Caco-2 (cell line): ENCODE measurements at regions not wholly inside any gene's neighbourhood (a gene's known extent, or its start where the extent isn't known, plus 50 kb on each side); places are given as distances from the start of the nearest gene placed in this dataset.

Source experiments
- BruUV-seq: library from RNA; stranded (reverse); fragments of 400-500 nt; replicated peaks from 2 replicates; lab custom pipeline; 2021; lab: Mats Ljungman, UMichigan
- CTCF ChIA-PET: fragments of 300-600 bp; sonication (Branson Sonifier 250); formaldehyde crosslinking; loops from one replicate; lab custom pipeline; 2022; ENCODE audit warnings: antibody characterized with exemption; lab: Charles Lee
- POLR2A ChIA-PET: fragments of 300-600 bp; sonication (Branson Sonifier 250); formaldehyde crosslinking; loops from one replicate; lab custom pipeline; 2022; ENCODE audit warnings: antibody characterized with exemption; lab: Charles Lee
- DNase-seq, 2 experiments: peaks; one replicate each; pipeline versions ENCODE4 v3.0.0 to v3.0.0-alpha.2; 2020 to 2022
- H3K27me3 ChIP-seq: replicated peaks from 2 replicates; pipeline ENCODE4 v1.6.0; 2011; ENCODE audit warnings: low read length; ENCODE audit not compliant: control insufficient read depth, insufficient read depth
- H3K36me3 ChIP-seq: 2 replicates; pipeline ENCODE4 v1.5.1; 2011; ENCODE audit warnings: low read length; ENCODE audit not compliant: control insufficient read depth, insufficient read depth
- H3K4me1 ChIP-seq: fragments of 250-450 bp; sonication (Bioruptor Pico); 2 replicates; pipeline ENCODE4 v1.5.1; 2020; ENCODE audit warnings: mild to moderate bottlenecking
- H3K4me3 ChIP-seq: 2 replicates; pipeline ENCODE4 v1.5.1; 2011; ENCODE audit warnings: low read depth, mild to moderate bottlenecking, control low read depth, low read length
- H3K9me3 ChIP-seq: fragments of 250-450 bp; sonication (Bioruptor Pico); 2 replicates; pipeline ENCODE4 v1.5.1; 2020; ENCODE audit warnings: mild to moderate bottlenecking, moderate library complexity
- H3K27ac Mint-ChIP-seq: one replicate; pipeline ENCODE4 v1.8.0; 2022; ENCODE audit warnings: mixed read lengths; ENCODE audit not compliant: unreplicated experiment
- H3K27me3 Mint-ChIP-seq: one replicate; pipeline ENCODE4 v1.8.0; 2022; ENCODE audit warnings: mixed read lengths; ENCODE audit not compliant: insufficient read depth, unreplicated experiment
- H3K36me3 Mint-ChIP-seq: one replicate; pipeline ENCODE4 v1.8.0; 2022; ENCODE audit warnings: mild to moderate bottlenecking, mixed read lengths; ENCODE audit not compliant: insufficient read depth, unreplicated experiment
- H3K4me1 Mint-ChIP-seq: one replicate; pipeline ENCODE4 v1.8.0; 2022; ENCODE audit warnings: low read depth, mixed read lengths; ENCODE audit not compliant: unreplicated experiment
- H3K4me3 Mint-ChIP-seq: one replicate; pipeline ENCODE4 v1.8.0; 2022; ENCODE audit warnings: mild to moderate bottlenecking, moderate library complexity, mixed read lengths; ENCODE audit not compliant: unreplicated experiment
- H3K9me3 Mint-ChIP-seq: one replicate; pipeline ENCODE4 v1.8.0; 2022; ENCODE audit warnings: mixed read lengths; ENCODE audit not compliant: unreplicated experiment
- CTCF ChIP-seq, 2 experiments: fragments of 200-600 bp in 1 of 2; IDR thresholded peaks; 1 replicate in 1 of 2; 2 replicates in 1 of 2; pipeline versions ENCODE4 v1.5.1 to v1.8.0; 2011 to 2022; ENCODE audit warnings: antibody characterized with exemption in 1 of 2, control low read depth in 1 of 2, inconsistent platforms in 1 of 2, low read depth in 1 of 2, low read length in 1 of 2, mild to moderate bottlenecking in 1 of 2, moderate library complexity in 1 of 2; ENCODE audit not compliant: insufficient read depth in 1 of 2, severe bottlenecking in 1 of 2, unreplicated experiment in 1 of 2
- intact Hi-C: fragments of 100-400 bp; cut with micrococcal nuclease; formaldehyde crosslinking; loops from one replicate; pipeline ENCODE4 v1.10.0; 2022; ENCODE audit not compliant: unreplicated experiment

DNA sequence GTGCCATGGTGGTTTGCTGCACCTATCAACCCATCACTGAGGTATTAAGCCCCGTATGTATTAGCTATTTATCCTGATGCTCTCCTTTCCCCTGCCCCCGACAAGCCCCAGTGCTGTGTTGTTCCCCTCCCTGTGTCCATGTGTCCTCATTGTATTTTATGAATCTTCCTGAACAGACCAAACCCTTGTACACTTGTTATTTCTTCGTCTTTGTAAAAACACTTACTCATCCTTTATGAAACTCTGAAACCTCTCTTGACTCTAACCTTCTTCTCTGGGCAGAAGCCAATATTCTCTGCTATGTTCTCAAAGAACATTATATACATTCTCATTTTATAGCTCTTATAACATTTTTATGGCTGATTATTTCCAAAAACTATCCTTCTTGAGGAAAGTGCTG is 746.9 kb downstream of the EFNB2 start:
- ChIA-PET CTCF (no interaction called here), POLR2A (no interaction called here)
- no TSS peak for BruUV-seq
- no peak overlapping the region for H3K27ac Mint-ChIP-seq
- DNase-seq = no peak
- Histone ChIP-seq H3K9me3 (no peaks in the 10 kb centered on the region), H3K4me3 (no peak overlapping the region), H3K36me3 (no peaks in the 10 kb centered on the region), H3K27me3 (no peaks in the 10 kb centered on the region), H3K4me1 (no peaks in the 10 kb centered on the region)
- no peaks in the 10 kb centered on the region for H3K9me3 Mint-ChIP-seq
- no peak for TF ChIP-seq CTCF (IDR thresholded peaks at IDR 0.05; ENCODE audit: insufficient read depth in 1 of 2, low read depth in 1 of 2, low read length in 1 of 2, severe bottlenecking in 1 of 2, unreplicated experiment in 1 of 2)
- intact Hi-C loops = no loop called here
- H3K4me3 Mint-ChIP-seq = no peak overlapping the region
- H3K36me3 Mint-ChIP-seq = no peaks in the 10 kb centered on the region
- no peaks in the 10 kb centered on the region for H3K27me3 Mint-ChIP-seq
- no peaks in the 10 kb centered on the region for H3K4me1 Mint-ChIP-seq

DNA sequence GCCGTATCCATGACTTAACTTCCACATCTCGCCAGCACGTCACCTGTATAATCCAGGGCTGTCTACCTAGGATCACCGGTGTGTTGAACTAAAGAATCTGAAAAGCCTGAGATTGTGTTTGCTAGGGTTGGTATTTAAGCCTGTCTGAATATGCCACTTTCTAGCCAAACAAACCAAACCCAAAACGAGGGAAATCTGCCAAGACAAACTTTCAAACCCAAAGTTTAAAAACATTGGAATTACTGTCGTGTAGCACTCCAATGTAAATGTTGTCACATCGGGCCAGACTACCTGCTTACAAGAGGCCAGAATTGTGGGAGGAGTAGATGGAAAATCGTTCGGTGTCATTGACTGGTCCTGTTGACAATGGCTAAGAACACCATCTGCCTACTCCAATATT is 747.8 kb downstream of the EFNB2 start:
- ChIA-PET CTCF (no interaction called here), POLR2A (no interaction called here)
- H3K36me3 Mint-ChIP-seq = no peaks in the 10 kb centered on the region
- H3K9me3 Mint-ChIP-seq = no peaks in the 10 kb centered on the region
- no peak for DNase-seq
- no peak overlapping the region for H3K4me3 Mint-ChIP-seq
- no peak for TF ChIP-seq CTCF (IDR thresholded peaks at IDR 0.05; ENCODE audit: insufficient read depth in 1 of 2, low read depth in 1 of 2, low read length in 1 of 2, severe bottlenecking in 1 of 2, unreplicated experiment in 1 of 2)
- Histone ChIP-seq H3K27me3 (no peaks in the 10 kb centered on the region), H3K9me3 (no peaks in the 10 kb centered on the region), H3K4me3 (no peak overlapping the region), H3K4me1 (no peaks in the 10 kb centered on the region), H3K36me3 (no peaks in the 10 kb centered on the region)
- H3K4me1 Mint-ChIP-seq = no peaks in the 10 kb centered on the region
- intact Hi-C loops = no loop called here
- H3K27ac Mint-ChIP-seq = no peak overlapping the region
- no TSS peak for BruUV-seq
- no peaks in the 10 kb centered on the region for H3K27me3 Mint-ChIP-seq

- no peaks in the 10 kb centered on the region for H3K27me3 Mint-ChIP-seq
- CTCF ChIA-PET = no interaction called here
- H3K27ac Mint-ChIP-seq = no peak overlapping the region
- no peaks in the 10 kb centered on the region for H3K4me1 ChIP-seq
- TF ChIP-seq CTCF (IDR thresholded peaks at IDR 0.05; ENCODE audit: insufficient read depth in 1 of 2, low read depth in 1 of 2, low read length in 1 of 2, severe bottlenecking in 1 of 2, unreplicated experiment in 1 of 2) = no peak
- H3K36me3 ChIP-seq = no peaks in the 10 kb centered on the region
- intact Hi-C loops = no loop called here
- no peaks in the 10 kb centered on the region for H3K27me3 ChIP-seq
- no peaks in the 10 kb centered on the region for H3K36me3 Mint-ChIP-seq
- POLR2A ChIA-PET = no interaction called here
- DNase-seq = no peak
- no peaks in the 10 kb centered on the region for H3K9me3 ChIP-seq
- no TSS peak for BruUV-seq
- no peaks in the 10 kb centered on the region for H3K9me3 Mint-ChIP-seq
- no peak overlapping the region for H3K4me3 Mint-ChIP-seq
- no peaks in the 10 kb centered on the region for H3K4me1 Mint-ChIP-seq
- no peak overlapping the region for H3K4me3 ChIP-seq
These were observed 750.0 kb downstream of the EFNB2 start for GRCh38 chr13:105785436-105785835.
